Kidney capillary endothelial cell (primary cell): ENCODE measurements at regions not wholly inside any gene's neighbourhood (a gene's known extent, or its start where the extent isn't known, plus 50 kb on each side); places are given as distances from the start of the nearest gene placed in this dataset.

Experiments
- DNase-seq: peaks from one replicate; pipeline ENCODE4 v3.0.0-alpha.2; 2018; ENCODE audit warnings: low spot score

DNA sequence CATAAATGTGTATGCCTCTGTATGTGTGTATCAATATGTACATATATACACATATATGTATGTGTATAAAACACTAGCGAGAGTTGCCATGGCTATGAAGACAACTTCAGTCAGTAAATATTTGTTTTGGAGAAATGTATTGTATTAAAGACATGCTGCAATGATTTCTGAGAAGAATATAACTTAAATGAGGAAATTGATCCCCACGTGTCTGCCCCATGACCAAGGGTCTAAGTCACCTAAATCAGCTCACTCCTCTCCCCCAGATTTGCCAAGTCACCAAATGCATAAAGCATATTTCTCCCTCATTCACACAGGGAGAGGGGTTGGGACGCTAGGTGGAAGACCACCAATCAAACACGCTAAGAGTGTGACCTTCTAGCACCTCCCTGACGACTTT, 58.3 kb upstream of the LYST start:
- no peak for DNase-seq

DNA sequence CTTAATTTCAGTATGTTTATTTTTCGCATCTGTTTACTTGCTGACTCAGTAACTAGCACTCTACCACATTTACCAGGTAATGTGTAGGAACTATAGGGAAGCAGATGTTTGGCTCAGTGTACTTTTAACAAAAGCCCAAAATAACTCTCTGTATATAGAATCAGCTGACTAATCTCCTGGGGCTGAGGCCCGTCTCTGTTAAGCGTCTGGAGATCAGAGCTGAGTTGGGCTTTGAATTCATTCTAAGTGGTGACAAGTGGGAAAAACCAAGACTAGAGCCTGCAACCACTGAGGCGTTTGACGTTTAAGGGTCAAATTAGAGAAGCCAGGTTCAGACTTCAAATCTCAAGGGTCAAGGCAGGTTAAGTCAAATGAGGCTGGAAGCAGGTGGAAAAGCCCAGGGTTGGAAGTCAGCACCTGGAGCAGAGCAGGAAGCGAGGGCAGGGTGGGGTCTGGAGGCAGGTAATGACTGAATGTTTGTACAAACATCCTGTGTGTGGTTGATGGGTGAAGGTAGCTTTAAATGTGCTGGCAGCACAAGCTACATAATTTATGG, 56.8 kb upstream of the LYST start:
- peak; percentile 34 for DNase-seq

DNA sequence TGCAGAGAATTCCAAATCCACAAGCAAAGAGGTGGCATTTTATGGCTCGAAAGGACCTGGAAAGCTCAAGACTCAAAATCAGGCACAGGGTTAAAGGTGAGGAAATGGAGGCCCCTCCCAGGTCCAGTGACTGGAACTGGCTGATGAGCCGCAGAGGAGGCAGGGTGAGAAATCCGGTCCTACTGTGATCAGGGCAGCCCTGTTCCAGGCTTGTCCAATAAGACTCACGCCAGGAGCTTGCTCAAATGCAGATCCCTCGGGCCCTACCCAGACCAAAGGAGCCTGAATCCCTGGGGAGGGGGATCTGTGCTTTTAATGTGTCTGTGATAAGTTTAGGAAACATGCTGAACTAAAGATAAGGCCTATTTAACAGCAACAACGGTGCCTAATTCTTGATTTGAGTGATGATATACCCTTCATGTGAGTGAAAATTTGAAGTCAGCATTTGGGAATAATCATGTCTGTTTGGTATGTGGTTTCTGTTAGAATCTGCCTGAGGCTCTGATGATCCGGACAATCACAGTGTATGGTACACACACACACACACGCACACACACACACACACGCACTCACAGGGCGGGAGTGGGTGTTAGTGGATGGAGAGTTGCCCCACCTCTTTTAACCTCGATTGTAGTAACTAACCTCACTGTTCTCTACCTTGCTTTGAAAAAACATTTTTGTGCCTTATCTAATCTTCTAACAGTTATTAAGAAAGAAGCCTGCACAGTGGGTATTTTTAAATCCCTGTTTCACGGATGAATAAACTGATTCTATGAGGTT, 54.1 kb upstream of the LYST start:
- DNase-seq, result no peak

DNA sequence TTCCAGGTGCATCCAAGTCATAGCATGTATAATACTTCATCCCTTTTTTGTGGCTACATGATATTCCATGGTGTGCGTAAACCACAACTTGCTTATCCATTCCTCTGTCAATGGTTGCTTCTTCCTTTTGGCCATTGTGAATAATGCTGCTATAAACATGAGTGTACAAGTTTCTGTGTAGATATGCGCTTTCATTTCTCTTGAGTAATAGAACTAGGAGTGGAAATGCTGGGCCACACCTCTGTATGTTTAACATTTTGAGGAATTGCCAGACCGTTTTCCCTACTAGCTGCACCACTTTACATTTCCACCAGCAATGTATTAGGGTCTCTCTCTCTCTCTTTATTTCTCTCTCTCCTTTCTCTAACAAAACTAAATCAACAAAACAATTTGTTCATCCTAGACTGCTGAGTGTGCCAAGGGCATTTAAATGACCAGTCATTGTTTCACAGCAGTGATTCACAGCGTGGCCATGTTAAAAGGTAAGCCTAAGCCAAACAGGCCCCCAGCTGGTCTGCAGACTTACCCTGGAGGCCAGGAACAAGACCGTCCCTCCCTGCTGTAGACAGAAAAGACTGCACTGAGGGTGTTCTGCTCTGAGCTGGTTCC, 53.2 kb upstream of the LYST start:
- peak; percentile 60 for DNase-seq

DNA sequence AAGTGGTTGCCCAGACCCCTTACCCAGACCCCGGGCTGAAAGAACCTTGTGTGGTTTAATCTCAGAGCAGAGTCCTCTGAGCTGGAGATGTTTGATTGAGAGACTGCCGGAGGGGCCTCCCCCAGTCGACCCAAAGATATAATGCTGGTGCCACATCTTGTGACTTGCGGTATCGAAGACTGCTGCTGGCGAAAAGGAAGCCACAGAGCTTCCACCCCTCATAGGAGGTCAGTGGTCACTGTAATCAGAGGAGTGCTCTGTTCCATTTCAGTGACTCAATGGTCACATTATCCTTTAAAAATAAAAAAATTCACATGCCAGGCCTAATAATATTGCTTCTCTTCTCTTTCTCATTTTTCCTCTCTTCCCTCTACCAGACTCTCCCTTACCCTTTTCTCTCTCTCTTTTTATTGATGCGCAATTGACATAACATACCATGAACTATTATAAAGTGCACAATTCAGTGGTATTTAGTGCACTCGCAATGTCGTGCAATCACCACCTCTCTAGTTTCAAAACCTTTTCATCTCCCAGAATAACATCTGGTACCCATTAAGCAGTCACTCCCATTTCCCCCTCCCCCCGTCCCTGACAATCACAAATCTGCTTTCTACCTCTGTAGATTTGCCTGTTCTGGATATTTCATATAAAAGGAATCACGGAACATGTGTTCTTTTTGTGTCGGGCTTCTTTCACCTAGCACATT, 52.6 kb upstream of the LYST start:
- DNase-seq, result no peak

DNA sequence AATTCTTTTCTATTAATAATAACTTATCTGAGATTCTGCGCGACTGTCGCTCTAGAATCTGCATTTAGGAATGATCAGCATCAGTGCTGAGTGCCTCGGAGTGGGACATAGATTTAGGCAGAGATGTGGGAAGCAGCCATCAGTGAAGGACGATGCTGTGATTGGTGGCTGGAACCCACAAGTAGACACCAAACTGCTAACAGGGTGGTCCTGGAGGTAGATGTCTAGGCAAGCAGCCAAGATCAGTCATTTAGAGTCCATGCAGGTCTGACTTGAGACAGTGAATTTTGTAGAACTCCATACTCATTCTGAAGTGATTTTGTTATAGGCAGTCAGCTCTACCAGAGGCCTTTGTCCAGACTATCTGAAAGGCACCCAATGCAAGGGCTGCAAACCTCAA, 51.8 kb upstream of the LYST start:
- DNase-seq, result no peak

DNA sequence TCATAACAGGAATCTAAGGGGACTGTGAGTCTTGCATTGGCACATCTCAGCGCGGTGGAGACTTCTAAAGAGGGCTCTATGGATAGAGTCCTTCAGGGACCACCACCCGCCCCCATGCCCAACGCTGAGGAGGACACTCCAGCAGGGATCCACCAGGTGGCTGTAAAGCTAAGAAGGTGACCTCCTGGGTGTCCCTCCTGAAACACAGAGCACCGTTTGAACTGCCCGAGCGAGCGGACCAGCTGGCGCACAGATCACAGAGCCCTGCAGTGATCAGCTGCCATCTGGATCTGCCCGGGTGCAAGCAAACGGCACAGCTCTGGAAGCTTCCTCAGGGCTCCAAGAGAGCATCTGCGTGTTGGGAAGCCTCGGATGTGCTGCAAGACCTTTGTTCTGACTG, 51.3 kb upstream of the LYST start:
- no peak for DNase-seq

DNA sequence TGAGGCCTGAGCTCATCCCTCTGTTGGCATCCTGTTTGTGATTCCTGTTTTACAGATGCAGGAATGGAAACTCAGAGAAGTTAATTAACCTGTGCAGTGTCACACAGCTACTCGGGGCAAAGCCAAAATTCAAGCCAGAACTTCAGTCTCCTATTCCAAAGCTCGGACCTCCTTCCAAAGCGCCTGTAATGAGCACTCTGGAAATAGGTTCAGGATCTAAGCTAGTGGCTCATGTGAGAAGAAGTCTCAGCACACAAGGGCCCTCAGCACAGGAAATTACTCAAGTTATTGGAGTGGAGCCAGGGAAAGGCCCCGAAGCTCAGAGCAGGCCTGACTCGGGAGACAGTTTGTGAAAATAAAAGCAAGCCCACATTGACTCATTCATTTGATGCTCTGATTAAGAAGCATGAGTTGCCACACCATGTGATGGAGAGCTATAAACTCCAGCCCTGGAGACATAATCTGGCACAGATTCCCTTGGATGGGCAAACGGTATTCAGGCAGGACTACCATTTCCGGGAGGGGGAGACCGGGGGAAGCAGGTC, 50.6 kb upstream of the LYST start:
- peak; percentile 100 for DNase-seq
